IMR-90 (cell line): ENCODE measurements at regions not wholly inside any gene's neighbourhood (a gene's known extent, or its start where the extent isn't known, plus 50 kb on each side); places are given as distances from the start of the nearest gene placed in this dataset.

Experiments
- CHD1 ChIP-seq: IDR thresholded peaks from 2 replicates; pipeline ENCODE4 v1.6.1; 2012; ENCODE audit warnings: low read depth, low read length, improper control_type of control experiment
- CTCF ChIP-seq: conservative IDR thresholded peaks from 2 replicates; pipeline ENCODE4 v1.5.1; 2012; ENCODE audit warnings: mild to moderate bottlenecking, low read depth, low read length, improper control_type of control experiment
- MAFK ChIP-seq: IDR thresholded peaks from 2 replicates; pipeline ENCODE4 v1.6.1; 2012; ENCODE audit warnings: low read depth, low read length, improper control_type of control experiment
- POLR2A ChIP-seq: IDR thresholded peaks from 2 replicates; pipeline ENCODE4 v1.6.1; 2012; ENCODE audit warnings: mild to moderate bottlenecking, low read depth, low read length
- RAD21 ChIP-seq: IDR thresholded peaks from 2 replicates; pipeline ENCODE4 v1.6.1; 2012; ENCODE audit warnings: low read length, improper control_type of control experiment
- RFX5 ChIP-seq: IDR thresholded peaks from 2 replicates; pipeline ENCODE4 v1.8.0; 2012; ENCODE audit warnings: low read depth, mild to moderate bottlenecking, low read length, moderate library complexity
- USF2 ChIP-seq: fragments of 150-350 bp; IDR thresholded peaks from 2 replicates; pipeline ENCODE4 v1.6.1; 2017; ENCODE audit warnings: mild to moderate bottlenecking, antibody characterized with exemption, low read length, low read depth

GRCh38 chr3:130604806-130605205 is 87.8 kb downstream of the COL6A6 start:
- no peak for TF ChIP-seq MAFK
- no peak for TF ChIP-seq RFX5
- no peak for TF ChIP-seq USF2
- TF ChIP-seq POLR2A = no peak
- no peak for TF ChIP-seq CTCF
- TF ChIP-seq CHD1 = no peak
- TF ChIP-seq RAD21 = no peak
